ENCODE measurements at regions not wholly inside any gene's neighbourhood (a gene's known extent, or its start where the extent isn't known, plus 50 kb on each side); places are given as distances from the start of the nearest gene placed in this dataset.

- TF ChIP-seq EZH2 (IDR thresholded peaks at IDR 0.05; ENCODE audit: borderline replicate concordance, low read length) (no peak), CTCF (conservative IDR thresholded peaks at IDR 0.05 in 1 of 2, IDR thresholded peaks at IDR 0.05 in 1 of 2; ENCODE audit: extremely low read depth in 1 of 2, insufficient read depth in 1 of 2, low read depth in 1 of 2, low read length in 2 of 2) (no peak)
Observed at GRCh38 chr15:47866446-47866845, 149.1 kb downstream of the SEMA6D start.

Measured in mammary epithelial cell (primary cell).